Gastroesophageal sphincter (tissue), 3 donors: ENCODE measurements at regions not wholly inside any gene's neighbourhood (a gene's known extent, or its start where the extent isn't known, plus 50 kb on each side); places are given as distances from the start of the nearest gene placed in this dataset.

Source experiments
- POLR2A ChIP-seq, 2 donors: fragments of 450-650 bp; IDR thresholded peaks; one replicate each; pipeline ENCODE4 v1.6.1; 2017; ENCODE audit warnings: antibody characterized with exemption in 2 of 2, mild to moderate bottlenecking in 2 of 2, moderate library complexity in 1 of 2
- TF ChIP-seq, protein P1 (sequence below), 4 experiments: fragments of 200-600 bp in 2 of 4; fragments of 450-650 bp in 2 of 4; sonication (generic) in 1 of 4; IDR thresholded peaks; one replicate each; pipeline ENCODE4 v1.5.1; 2017 to 2019; ENCODE audit warnings: antibody characterized with exemption in 4 of 4, mild to moderate bottlenecking in 2 of 4, moderate library complexity in 2 of 4

GRCh38 chr10:10540398-10540797, 477.3 kb upstream of the CELF2 start:
- TF ChIP-seq, protein P1, sequence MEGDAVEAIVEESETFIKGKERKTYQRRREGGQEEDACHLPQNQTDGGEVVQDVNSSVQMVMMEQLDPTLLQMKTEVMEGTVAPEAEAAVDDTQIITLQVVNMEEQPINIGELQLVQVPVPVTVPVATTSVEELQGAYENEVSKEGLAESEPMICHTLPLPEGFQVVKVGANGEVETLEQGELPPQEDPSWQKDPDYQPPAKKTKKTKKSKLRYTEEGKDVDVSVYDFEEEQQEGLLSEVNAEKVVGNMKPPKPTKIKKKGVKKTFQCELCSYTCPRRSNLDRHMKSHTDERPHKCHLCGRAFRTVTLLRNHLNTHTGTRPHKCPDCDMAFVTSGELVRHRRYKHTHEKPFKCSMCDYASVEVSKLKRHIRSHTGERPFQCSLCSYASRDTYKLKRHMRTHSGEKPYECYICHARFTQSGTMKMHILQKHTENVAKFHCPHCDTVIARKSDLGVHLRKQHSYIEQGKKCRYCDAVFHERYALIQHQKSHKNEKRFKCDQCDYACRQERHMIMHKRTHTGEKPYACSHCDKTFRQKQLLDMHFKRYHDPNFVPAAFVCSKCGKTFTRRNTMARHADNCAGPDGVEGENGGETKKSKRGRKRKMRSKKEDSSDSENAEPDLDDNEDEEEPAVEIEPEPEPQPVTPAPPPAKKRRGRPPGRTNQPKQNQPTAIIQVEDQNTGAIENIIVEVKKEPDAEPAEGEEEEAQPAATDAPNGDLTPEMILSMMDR (IDR thresholded peaks at IDR 0.05) = no peak
- TF ChIP-seq POLR2A (IDR thresholded peaks at IDR 0.05) = no peak
